H9 (cell line): ENCODE measurements at regions not wholly inside any gene's neighbourhood (a gene's known extent, or its start where the extent isn't known, plus 50 kb on each side); places are given as distances from the start of the nearest gene placed in this dataset.

Experiments
- DNase-seq: peaks from one replicate; pipeline ENCODE4 v3.0.0-alpha.2; 2017
- H2AFZ ChIP-seq: one replicate; pipeline ENCODE4 v1.6.1; 2013; ENCODE audit warnings: mild to moderate bottlenecking, low read length, control low read depth, moderate library complexity
- H2AK5ac ChIP-seq: 2 replicates; pipeline ENCODE4 v1.6.1; 2013; ENCODE audit warnings: low read length, control low read depth, mixed read lengths; ENCODE audit not compliant: insufficient read length
- H2BK120ac ChIP-seq: one replicate; pipeline ENCODE4 v1.6.1; 2013; ENCODE audit warnings: low read depth, mild to moderate bottlenecking, low read length, control low read depth, inconsistent platforms; ENCODE audit not compliant: poor library complexity, severe bottlenecking
- H2BK12ac ChIP-seq: 2 replicates; pipeline ENCODE4 v1.6.1; 2013; ENCODE audit warnings: low read length, control low read depth, mixed read lengths, low read depth; ENCODE audit not compliant: insufficient read length
- H2BK15ac ChIP-seq: 2 replicates; pipeline ENCODE4 v1.6.1; 2013; ENCODE audit warnings: low read depth, low read length, control low read depth
- H2BK20ac ChIP-seq: one replicate; pipeline ENCODE4 v1.6.1; 2013; ENCODE audit warnings: low read depth, mild to moderate bottlenecking, low read length, control low read depth, inconsistent platforms; ENCODE audit not compliant: poor library complexity, severe bottlenecking
- H2BK5ac ChIP-seq: 2 replicates; pipeline ENCODE4 v1.6.1; 2013; ENCODE audit warnings: low read length, control low read depth, mixed read lengths; ENCODE audit not compliant: insufficient read length
- H3K14ac ChIP-seq: 2 replicates; pipeline ENCODE4 v1.6.1; 2013; ENCODE audit warnings: low read length, control low read depth; ENCODE audit not compliant: insufficient read depth
- H3K18ac ChIP-seq: 2 replicates; pipeline ENCODE4 v1.6.1; 2013; ENCODE audit warnings: low read depth, mild to moderate bottlenecking, mixed read lengths, low read length, control low read depth; ENCODE audit not compliant: insufficient read length
- H3K23ac ChIP-seq: 2 replicates; pipeline ENCODE4 v1.6.1; 2013; ENCODE audit warnings: low read length, control low read depth, mixed read lengths, low read depth; ENCODE audit not compliant: insufficient read length
- H3K23me2 ChIP-seq: 2 replicates; pipeline ENCODE4 v1.6.1; 2013; ENCODE audit warnings: low read depth, mild to moderate bottlenecking, mixed read lengths, low read length, control low read depth; ENCODE audit not compliant: insufficient read length, poor library complexity, severe bottlenecking
- H3K27ac ChIP-seq: 2 replicates; pipeline ENCODE4 v1.5.1; 2013; ENCODE audit warnings: low read length, control low read depth, mixed read lengths, low read depth; ENCODE audit not compliant: insufficient read length
- H3K27me3 ChIP-seq: 2 replicates; pipeline ENCODE4 v1.6.1; 2013; ENCODE audit warnings: low read length, control low read depth, inconsistent platforms; ENCODE audit not compliant: insufficient read depth
- H3K4ac ChIP-seq: 2 replicates; pipeline ENCODE4 v1.6.1; 2013; ENCODE audit warnings: low read depth, mild to moderate bottlenecking, control low read depth, inconsistent platforms, low read length, moderate library complexity
- H3K4me1 ChIP-seq: 2 replicates; pipeline ENCODE4 v1.6.1; 2013; ENCODE audit warnings: low read length, control low read depth, inconsistent platforms; ENCODE audit not compliant: insufficient read depth
- H3K4me2 ChIP-seq: 2 replicates; pipeline ENCODE4 v1.6.1; 2013; ENCODE audit warnings: low read length, control low read depth, mixed read lengths; ENCODE audit not compliant: insufficient read length, insufficient read depth
- H3K56ac ChIP-seq: 2 replicates; pipeline ENCODE4 v1.6.1; 2013; ENCODE audit warnings: low read depth, mild to moderate bottlenecking, mixed read lengths, low read length, control low read depth; ENCODE audit not compliant: insufficient read length
- H3K79me1 ChIP-seq: 2 replicates; pipeline ENCODE4 v1.6.1; 2013; ENCODE audit warnings: low read depth, mild to moderate bottlenecking, moderate library complexity, low read length, control low read depth, inconsistent platforms; ENCODE audit not compliant: insufficient read depth, poor library complexity, severe bottlenecking
- H3K79me2 ChIP-seq: 2 replicates; pipeline ENCODE4 v1.6.1; 2013; ENCODE audit warnings: low read length, control low read depth, inconsistent platforms; ENCODE audit not compliant: insufficient read depth
- H3K9ac ChIP-seq: 2 replicates; pipeline ENCODE4 v1.6.1; 2013; ENCODE audit warnings: low read length, control low read depth, mixed read lengths; ENCODE audit not compliant: insufficient read length; ENCODE audit errors: extremely low read depth
- H3K9me3 ChIP-seq: one replicate; pipeline ENCODE4 v1.6.1; 2013; ENCODE audit warnings: low read depth, low read length, inconsistent platforms; ENCODE audit not compliant: control insufficient read depth
- H3T11ph ChIP-seq: one replicate; pipeline ENCODE4 v1.6.1; 2013; ENCODE audit warnings: mild to moderate bottlenecking, low read length, control low read depth, inconsistent platforms
- H4K20me1 ChIP-seq: one replicate; pipeline ENCODE4 v1.6.1; 2013; ENCODE audit not compliant: control insufficient read depth, insufficient read length, insufficient read depth
- H4K5ac ChIP-seq: 2 replicates; pipeline ENCODE4 v1.6.1; 2013; ENCODE audit warnings: low read depth, mild to moderate bottlenecking, mixed read lengths, low read length, control low read depth; ENCODE audit not compliant: insufficient read length
- H4K8ac ChIP-seq: replicated peaks from 2 replicates; pipeline ENCODE4 v1.6.1; 2013; ENCODE audit warnings: low read length, control low read depth, mixed read lengths, low read depth; ENCODE audit not compliant: insufficient read length
- H4K91ac ChIP-seq: 2 replicates; pipeline ENCODE4 v1.6.1; 2013; ENCODE audit warnings: low read depth, mild to moderate bottlenecking, moderate library complexity, mixed read lengths, low read length, control low read depth; ENCODE audit not compliant: insufficient read length
- H3K27ac Mint-ChIP-seq, 3 experiments: 2 replicates in 2 of 3; 3 replicates in 1 of 3; pipeline ENCODE4 v1.8.0; 2020 to 2021; ENCODE audit warnings: mixed read lengths in 3 of 3, mild to moderate bottlenecking in 1 of 3, moderate library complexity in 1 of 3
- H3K27me3 Mint-ChIP-seq: 2 replicates; pipeline ENCODE4 v1.8.0; 2021; ENCODE audit warnings: low read depth, mild to moderate bottlenecking, moderate library complexity, mixed read lengths
- H3K36me3 Mint-ChIP-seq, 3 experiments: 2 replicates in 2 of 3; 3 replicates in 1 of 3; pipeline ENCODE4 v1.8.0; 2020 to 2021; ENCODE audit warnings: low read depth in 3 of 3, mixed read lengths in 3 of 3; ENCODE audit not compliant: insufficient read depth in 1 of 3
- H3K4me1 Mint-ChIP-seq, 2 experiments: 2 replicates each; pipeline ENCODE4 v1.8.0; 2020; ENCODE audit warnings: mixed read lengths in 2 of 2
- H3K4me3 Mint-ChIP-seq, 2 experiments: 2 replicates in 1 of 2; 3 replicates in 1 of 2; pipeline ENCODE4 v1.8.0; 2020 to 2021; ENCODE audit warnings: mild to moderate bottlenecking in 2 of 2, mixed read lengths in 2 of 2, moderate library complexity in 1 of 2
- H3K9me3 Mint-ChIP-seq, 2 experiments: 2 replicates in 1 of 2; 3 replicates in 1 of 2; pipeline ENCODE4 v1.8.0; 2020; ENCODE audit warnings: mild to moderate bottlenecking in 2 of 2, mixed read lengths in 2 of 2, moderate library complexity in 1 of 2
- CTCF ChIP-seq: fragments of 200-600 bp; sonication (generic); conservative IDR thresholded peaks from 3 replicates; pipeline ENCODE4 v1.8.0; 2021; ENCODE audit warnings: antibody characterized with exemption, mild to moderate bottlenecking
- WGBS: extraction: QIAGEN DNeasy Blood & Tissue Kit; methylation state at CpG from one replicate; pipeline ENCODE4 v1.1.7; 2013; ENCODE audit warnings: missing lambda C conversion rate, low lambda C conversion rate, mixed read lengths; ENCODE audit not compliant: insufficient read length; ENCODE audit errors: extremely low coverage; 5-methylcytosine and 5-hydroxymethylcytosine counted together

- no peak overlapping the region for H2AFZ ChIP-seq
- H3K4ac ChIP-seq: no peak overlapping the region
- TF ChIP-seq CTCF: no peak
- H2BK20ac ChIP-seq: no peak overlapping the region
- H3K4me2 ChIP-seq: no peak overlapping the region
- no peaks in the 10 kb centered on the region for H4K20me1 ChIP-seq
- H3K27ac ChIP-seq: no peak overlapping the region
- H3K4me3 Mint-ChIP-seq: no peak overlapping the region
- no peaks in the 10 kb centered on the region for H3K4me1 Mint-ChIP-seq
- no peaks in the 10 kb centered on the region for H3K79me2 ChIP-seq
- no peak overlapping the region for H4K91ac ChIP-seq
- H3K27me3 Mint-ChIP-seq: no peaks in the 10 kb centered on the region
- DNase-seq: no peak
- H4K5ac ChIP-seq: no peak overlapping the region
- H3K23me2 ChIP-seq: no peaks in the 10 kb centered on the region
- no peaks in the 10 kb centered on the region for H3K4me1 ChIP-seq
- no peaks in the 10 kb centered on the region for H3K27me3 ChIP-seq
- no peak overlapping the region for H3K9ac ChIP-seq
- H2AK5ac ChIP-seq: no peak overlapping the region
- H3T11ph ChIP-seq: no peak overlapping the region
- no peaks in the 10 kb centered on the region for H3K9me3 ChIP-seq
- H2BK15ac ChIP-seq: no peak overlapping the region
- H2BK12ac ChIP-seq: no peak overlapping the region
- no peak overlapping the region for H3K23ac ChIP-seq
- H3K9me3 Mint-ChIP-seq: peaks cover 0 to 2% of the 10 kb centered on the region in 2 experiments; a peak in 1 of 5 replicates
- no peak overlapping the region for H4K8ac ChIP-seq
- H3K36me3 Mint-ChIP-seq: no peaks in the 10 kb centered on the region
- H3K79me1 ChIP-seq: no peaks in the 10 kb centered on the region
- H2BK120ac ChIP-seq: no peak overlapping the region
- no peak overlapping the region for H3K18ac ChIP-seq
- no CpG with 5 or more reads among the region's 5 CpGs for WGBS
- no peak overlapping the region for H3K14ac ChIP-seq
- H3K27ac Mint-ChIP-seq: no peak overlapping the region
- H3K56ac ChIP-seq: no peak overlapping the region
- H2BK5ac ChIP-seq: no peak overlapping the region
Measured at GRCh38 chr11:28393348-28393747, 285.2 kb downstream of the METTL15 start.
